ENCODE measurements at regions not wholly inside any gene's neighbourhood (a gene's known extent, or its start where the extent isn't known, plus 50 kb on each side); places are given as distances from the start of the nearest gene placed in this dataset.

- POLR2A ChIA-PET, result no interaction called here
- Histone ChIP-seq H3K4me1 (ENCODE audit: control insufficient read depth, insufficient read depth, low read length) (no peaks in the 10 kb centered on the region), H3K27ac (ENCODE audit: low read length) (no peak overlapping the region), H3K4me3 (ENCODE audit: low read depth in 2 of 2, low read length in 2 of 2) (no peak overlapping the region), H3K27me3 (ENCODE audit: control insufficient read depth, insufficient read depth, low read length) (no peaks in the 10 kb centered on the region), H3K9me3 (ENCODE audit: control insufficient read depth, insufficient read depth, low read depth, low read length) (no peaks in the 10 kb centered on the region), H3K36me3 (ENCODE audit: control insufficient read depth, insufficient read depth, low read length) (no peaks in the 10 kb centered on the region)
- TF ChIP-seq, protein P1, sequence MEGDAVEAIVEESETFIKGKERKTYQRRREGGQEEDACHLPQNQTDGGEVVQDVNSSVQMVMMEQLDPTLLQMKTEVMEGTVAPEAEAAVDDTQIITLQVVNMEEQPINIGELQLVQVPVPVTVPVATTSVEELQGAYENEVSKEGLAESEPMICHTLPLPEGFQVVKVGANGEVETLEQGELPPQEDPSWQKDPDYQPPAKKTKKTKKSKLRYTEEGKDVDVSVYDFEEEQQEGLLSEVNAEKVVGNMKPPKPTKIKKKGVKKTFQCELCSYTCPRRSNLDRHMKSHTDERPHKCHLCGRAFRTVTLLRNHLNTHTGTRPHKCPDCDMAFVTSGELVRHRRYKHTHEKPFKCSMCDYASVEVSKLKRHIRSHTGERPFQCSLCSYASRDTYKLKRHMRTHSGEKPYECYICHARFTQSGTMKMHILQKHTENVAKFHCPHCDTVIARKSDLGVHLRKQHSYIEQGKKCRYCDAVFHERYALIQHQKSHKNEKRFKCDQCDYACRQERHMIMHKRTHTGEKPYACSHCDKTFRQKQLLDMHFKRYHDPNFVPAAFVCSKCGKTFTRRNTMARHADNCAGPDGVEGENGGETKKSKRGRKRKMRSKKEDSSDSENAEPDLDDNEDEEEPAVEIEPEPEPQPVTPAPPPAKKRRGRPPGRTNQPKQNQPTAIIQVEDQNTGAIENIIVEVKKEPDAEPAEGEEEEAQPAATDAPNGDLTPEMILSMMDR (IDR thresholded peaks at IDR 0.05), result no peak
- TF ChIP-seq SIN3A (IDR thresholded peaks at IDR 0.05; ENCODE audit: borderline replicate concordance, insufficient read depth, low read depth, low read length), result no peak
- TF ChIP-seq POLR2AphosphoS5 (IDR thresholded peaks at IDR 0.05; ENCODE audit: low read depth, low read length), result no peak
- TF ChIP-seq REST (IDR thresholded peaks at IDR 0.05; ENCODE audit: insufficient read depth in 1 of 2, low read depth in 2 of 2, low read length in 1 of 2), result no peak
- BruUV-seq (replicated peaks), result no TSS peak
- no peak for ATAC-seq
- intact Hi-C loops (cut with micrococcal nuclease; ENCODE audit: unreplicated experiment), result no loop called here
- CTCF ChIA-PET, result interaction anchor here (0.6 kb wide), 1 partner anchor 21 kb away, joined by 3 read pairs; no protein-coding TSS in a partner anchor
- in situ Hi-C loops (cut with HindIII; ENCODE audit: low pct_unique_long_range_greater_than_20kb, low sequenced_read_pairs), result no loop called here
- no peak for DNase-seq (ENCODE audit: low read depth, low spot score)
Measured at GRCh38 chr12:92276276-92276675, 130.6 kb upstream of the BTG1 start.

- Histone ChIP-seq H3K36me3 (ENCODE audit: control insufficient read depth, insufficient read depth, low read length) (no peaks in the 10 kb centered on the region), H3K4me1 (ENCODE audit: control insufficient read depth, insufficient read depth, low read length) (no peaks in the 10 kb centered on the region), H3K4me3 (ENCODE audit: low read depth in 2 of 2, low read length in 2 of 2) (no peak overlapping the region), H3K27me3 (ENCODE audit: control insufficient read depth, insufficient read depth, low read length) (no peaks in the 10 kb centered on the region), H3K9me3 (ENCODE audit: control insufficient read depth, insufficient read depth, low read depth, low read length) (no peaks in the 10 kb centered on the region), H3K27ac (ENCODE audit: low read length) (no peak overlapping the region)
- CTCF ChIA-PET, result no interaction called here
- intact Hi-C loops (cut with micrococcal nuclease; ENCODE audit: unreplicated experiment) (no loop called here), in situ Hi-C loops (cut with HindIII; ENCODE audit: low pct_unique_long_range_greater_than_20kb, low sequenced_read_pairs) (no loop called here)
- DNase-seq (ENCODE audit: low read depth, low spot score), result no peak
- POLR2A ChIA-PET, result no interaction called here
- ATAC-seq, result no peak
- TF ChIP-seq POLR2AphosphoS5 (IDR thresholded peaks at IDR 0.05; ENCODE audit: low read depth, low read length) (no peak), SIN3A (IDR thresholded peaks at IDR 0.05; ENCODE audit: borderline replicate concordance, insufficient read depth, low read depth, low read length) (no peak)
- BruUV-seq (replicated peaks), result no TSS peak
Measured at GRCh38 chr12:92275443-92276154, 130.0 kb upstream of the BTG1 start.

DNA sequence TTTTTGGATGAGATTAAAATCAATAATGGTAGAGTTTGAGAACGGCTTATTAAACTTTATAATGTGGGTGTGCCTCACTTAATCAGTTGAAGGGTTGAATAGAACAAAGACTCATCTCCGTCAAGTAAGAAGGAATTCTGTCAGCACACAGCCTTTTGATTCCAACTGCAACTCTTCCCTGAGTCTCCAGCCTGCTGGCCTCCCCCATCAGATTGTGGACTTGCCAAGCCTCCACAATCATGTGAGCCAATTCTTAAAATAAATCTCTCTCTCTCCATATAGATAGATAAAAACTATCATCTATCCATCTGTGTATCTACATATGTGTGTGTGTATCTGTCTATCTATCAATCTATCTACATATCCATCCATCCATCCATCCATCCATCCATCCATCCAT is 127.4 kb upstream of the BTG1 start:
- Histone ChIP-seq H3K36me3 (ENCODE audit: control insufficient read depth, insufficient read depth, low read length) (no peaks in the 10 kb centered on the region), H3K4me1 (ENCODE audit: control insufficient read depth, insufficient read depth, low read length) (no peaks in the 10 kb centered on the region), H3K27ac (ENCODE audit: low read length) (no peak overlapping the region), H3K27me3 (ENCODE audit: control insufficient read depth, insufficient read depth, low read length) (no peaks in the 10 kb centered on the region), H3K9me3 (ENCODE audit: control insufficient read depth, insufficient read depth, low read depth, low read length) (no peaks in the 10 kb centered on the region), H3K4me3 (ENCODE audit: low read depth in 2 of 2, low read length in 2 of 2) (no peak overlapping the region)
- no peak for TF ChIP-seq SIN3A (IDR thresholded peaks at IDR 0.05; ENCODE audit: borderline replicate concordance, insufficient read depth, low read depth, low read length)
- TF ChIP-seq, protein P1 (IDR thresholded peaks at IDR 0.05), result no peak
- TF ChIP-seq REST (IDR thresholded peaks at IDR 0.05; ENCODE audit: insufficient read depth in 1 of 2, low read depth in 2 of 2, low read length in 1 of 2), result no peak
- no peak for TF ChIP-seq POLR2AphosphoS5 (IDR thresholded peaks at IDR 0.05; ENCODE audit: low read depth, low read length)
- no peak for TF ChIP-seq TCF7L2 (IDR thresholded peaks at IDR 0.05; ENCODE audit: low read depth, low read length)
- no TSS peak for BruUV-seq (replicated peaks)
- DNase-seq (ENCODE audit: low read depth, low spot score), result no peak
- POLR2A ChIA-PET, result no interaction called here
- in situ Hi-C loops (cut with HindIII; ENCODE audit: low pct_unique_long_range_greater_than_20kb, low sequenced_read_pairs), result no loop called here
- CTCF ChIA-PET, result no interaction called here
- ATAC-seq, result no peak
- intact Hi-C loops (cut with micrococcal nuclease; ENCODE audit: unreplicated experiment), result no loop called here
